AG04450 (cell line): ENCODE measurements at regions not wholly inside any gene's neighbourhood (a gene's known extent, or its start where the extent isn't known, plus 50 kb on each side); places are given as distances from the start of the nearest gene placed in this dataset.

ENCODE experiments used
- CTCF ChIA-PET: fragments of 300-600, 350-600 bp; formaldehyde crosslinking; extraction: SDS; loops from one replicate; lab custom pipeline; 2022; ENCODE audit warnings: antibody characterized with exemption, inconsistent platforms; lab: Charles Lee
- POLR2A ChIA-PET: fragments of 350-600 bp; formaldehyde crosslinking; extraction: SDS; loops from one replicate; lab custom pipeline; 2021; ENCODE audit warnings: antibody characterized with exemption, inconsistent platforms; lab: Yijun Ruan, JAX
- DNase-seq: peaks from one replicate; pipeline ENCODE4 v3.0.0-alpha.2; 2011; ENCODE audit warnings: low read depth, low spot score
- H3K27ac ChIP-seq: one replicate; pipeline ENCODE4 v1.5.1; 2012; ENCODE audit warnings: low read depth, low read length, control low read depth
- H3K27me3 ChIP-seq: one replicate; pipeline ENCODE4 v1.6.0; 2012; ENCODE audit warnings: low read length; ENCODE audit not compliant: control insufficient read depth, insufficient read depth
- H3K4me3 ChIP-seq: 2 replicates; pipeline ENCODE4 v1.5.1; 2011; ENCODE audit warnings: mild to moderate bottlenecking, low read depth, low read length, control low read depth
- H3K9me3 ChIP-seq: 2 replicates; pipeline ENCODE4 v1.5.1; 2012; ENCODE audit warnings: low read length; ENCODE audit not compliant: control insufficient read depth, insufficient read depth
- CTCF ChIP-seq: IDR thresholded peaks from 2 replicates; pipeline ENCODE4 v1.5.1; 2011; ENCODE audit warnings: low read depth, low read length, control low read depth, inconsistent platforms

GRCh38 chr10:120372917-120373316, 84.1 kb upstream of the PLPP4 start:
- Histone ChIP-seq H3K27ac (no peak overlapping the region), H3K27me3 (no peaks in the 10 kb centered on the region), H3K4me3 (no peak overlapping the region), H3K9me3 (peaks cover 19% of the 10 kb centered on the region)
- no peak for TF ChIP-seq CTCF
- POLR2A ChIA-PET, result no interaction called here
- no peak for DNase-seq
- CTCF ChIA-PET, result no interaction called here

- DNase-seq, result no peak
- CTCF ChIA-PET, result no interaction called here
Measured at GRCh38 chr10:120375666-120376065, 81.4 kb upstream of the PLPP4 start.

GRCh38 chr10:120381931-120382330, 75.1 kb upstream of the PLPP4 start:
- ChIA-PET POLR2A (no interaction called here), CTCF (no interaction called here)
- DNase-seq, result no peak
- no peak overlapping the region for H3K4me3 ChIP-seq
- H3K9me3 ChIP-seq, result peaks cover 54% of the 10 kb centered on the region; the same call in 1 of the 2 replicates
- H3K27ac ChIP-seq, result no peak overlapping the region
- no peak for TF ChIP-seq CTCF
- no peaks in the 10 kb centered on the region for H3K27me3 ChIP-seq

More at GRCh38 chr10:120375666-120376065, 81.4 kb upstream of the PLPP4 start:
- Histone ChIP-seq H3K4me3 (no peak overlapping the region), H3K27ac (no peak overlapping the region), H3K27me3 (no peaks in the 10 kb centered on the region), H3K9me3 (peaks cover 39% of the 10 kb centered on the region)
- no peak for TF ChIP-seq CTCF
- POLR2A ChIA-PET, result no interaction called here

- no peak for TF ChIP-seq CTCF
- Histone ChIP-seq H3K9me3 (peaks cover 54% of the 10 kb centered on the region; the same call in 1 of the 2 replicates), H3K4me3 (no peak overlapping the region), H3K27ac (no peak overlapping the region), H3K27me3 (no peaks in the 10 kb centered on the region)
- DNase-seq, result no peak
- POLR2A ChIA-PET, result no interaction called here
- CTCF ChIA-PET, result no interaction called here
Measured at GRCh38 chr10:120382360-120382759, 74.7 kb upstream of the PLPP4 start.

GRCh38 chr10:120385992-120386391, 71.0 kb upstream of the PLPP4 start:
- no peak overlapping the region for H3K4me3 ChIP-seq
- no peaks in the 10 kb centered on the region for H3K27me3 ChIP-seq
- TF ChIP-seq CTCF, result no peak
- peaks cover 32% of the 10 kb centered on the region; the same call in 1 of the 2 replicates for H3K9me3 ChIP-seq
- DNase-seq, result no peak
- no peak overlapping the region for H3K27ac ChIP-seq
- ChIA-PET CTCF (no interaction called here), POLR2A (no interaction called here)
